ENCODE measurements at regions not wholly inside any gene's neighbourhood (a gene's known extent, or its start where the extent isn't known, plus 50 kb on each side); places are given as distances from the start of the nearest gene placed in this dataset.

DNA sequence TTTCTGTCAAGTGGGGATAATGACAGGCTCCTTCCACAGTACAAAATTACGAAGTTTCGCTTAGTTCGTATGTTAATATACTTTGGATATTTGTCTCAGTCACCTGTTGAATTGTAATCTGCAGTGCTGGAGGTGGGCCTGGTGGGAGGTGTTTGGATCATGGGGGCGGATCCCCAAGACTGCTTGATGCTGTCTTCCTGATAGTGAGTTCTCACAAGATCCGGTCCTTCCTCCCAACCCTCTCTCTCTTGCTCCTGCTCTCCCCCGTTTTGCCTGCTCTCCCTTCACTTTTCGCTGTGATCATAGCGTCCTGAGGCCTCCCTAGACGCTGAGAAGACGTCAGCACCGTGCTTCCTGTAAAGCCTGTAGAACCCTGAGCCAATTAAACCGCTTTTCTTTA, 97.1 kb upstream of the EPB41L3 start:
- no peak for DNase-seq (ENCODE audit: low read depth)

DNA sequence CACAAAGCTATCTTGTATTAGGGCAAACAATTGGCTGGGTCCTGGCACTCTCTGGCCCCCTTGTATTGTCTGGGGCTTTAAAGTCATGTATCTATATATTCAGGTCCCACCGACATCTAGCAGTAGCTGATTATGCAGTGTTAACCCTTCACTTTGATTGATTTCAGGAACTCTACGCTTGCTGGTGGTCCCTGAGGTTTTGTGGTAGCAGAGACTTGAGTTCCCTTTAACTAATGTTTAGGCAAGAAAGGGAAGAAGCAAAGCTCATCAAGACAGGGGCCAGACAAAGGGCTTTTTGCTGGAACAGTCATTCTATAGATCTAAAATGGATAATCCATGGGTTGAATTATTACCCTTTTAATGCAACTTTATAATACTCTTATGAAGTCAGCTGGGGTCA, 95.3 kb upstream of the EPB41L3 start:
- DNase-seq (ENCODE audit: low read depth): no peak

DNA sequence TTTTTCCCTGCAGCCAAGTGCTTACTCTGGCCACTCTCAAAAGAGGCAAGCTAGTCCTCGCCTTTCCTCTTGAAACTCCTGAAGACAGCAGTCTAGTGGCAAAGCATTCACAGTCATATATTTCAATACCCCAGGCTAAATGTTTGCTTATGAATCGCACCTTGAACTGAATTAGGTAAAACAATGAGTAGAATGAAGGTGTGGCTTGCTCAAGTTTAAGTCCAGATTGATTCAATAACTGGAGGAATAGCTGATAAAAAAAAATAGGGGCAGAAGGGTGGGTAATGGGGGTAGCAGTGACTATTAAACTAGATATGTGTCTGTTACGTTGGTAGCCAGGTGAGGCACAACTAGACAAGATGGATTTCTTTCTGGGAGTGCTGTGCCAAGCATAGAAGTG, 88.2 kb upstream of the EPB41L3 start:
- DNase-seq (ENCODE audit: low read depth): no peak

DNA sequence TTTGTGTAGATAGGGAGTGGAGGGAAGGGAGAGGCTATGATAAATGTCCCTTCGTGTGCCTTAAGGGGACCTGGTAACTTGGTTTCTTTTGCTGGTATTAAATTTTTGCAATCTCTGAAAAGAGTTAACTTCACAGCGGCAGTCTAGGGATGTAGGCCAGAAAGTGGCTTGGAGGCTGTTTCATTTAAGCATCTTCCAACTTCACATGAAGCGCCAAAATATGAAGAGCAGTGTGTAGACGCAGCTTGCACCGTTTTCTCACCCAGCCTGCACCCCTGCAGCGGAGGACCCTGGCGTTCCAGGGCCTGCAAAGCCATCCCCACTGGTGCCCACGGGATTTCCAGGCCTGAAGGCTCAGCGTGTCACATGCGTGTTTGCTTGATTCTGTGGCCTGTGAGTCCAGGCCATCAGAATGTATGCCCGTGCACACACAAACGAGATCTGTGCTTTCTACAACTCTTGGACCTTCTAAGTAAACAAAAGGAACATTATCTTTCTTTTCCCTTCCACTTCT, 87.2 kb upstream of the EPB41L3 start:
- no peak for DNase-seq (ENCODE audit: low read depth)

DNA sequence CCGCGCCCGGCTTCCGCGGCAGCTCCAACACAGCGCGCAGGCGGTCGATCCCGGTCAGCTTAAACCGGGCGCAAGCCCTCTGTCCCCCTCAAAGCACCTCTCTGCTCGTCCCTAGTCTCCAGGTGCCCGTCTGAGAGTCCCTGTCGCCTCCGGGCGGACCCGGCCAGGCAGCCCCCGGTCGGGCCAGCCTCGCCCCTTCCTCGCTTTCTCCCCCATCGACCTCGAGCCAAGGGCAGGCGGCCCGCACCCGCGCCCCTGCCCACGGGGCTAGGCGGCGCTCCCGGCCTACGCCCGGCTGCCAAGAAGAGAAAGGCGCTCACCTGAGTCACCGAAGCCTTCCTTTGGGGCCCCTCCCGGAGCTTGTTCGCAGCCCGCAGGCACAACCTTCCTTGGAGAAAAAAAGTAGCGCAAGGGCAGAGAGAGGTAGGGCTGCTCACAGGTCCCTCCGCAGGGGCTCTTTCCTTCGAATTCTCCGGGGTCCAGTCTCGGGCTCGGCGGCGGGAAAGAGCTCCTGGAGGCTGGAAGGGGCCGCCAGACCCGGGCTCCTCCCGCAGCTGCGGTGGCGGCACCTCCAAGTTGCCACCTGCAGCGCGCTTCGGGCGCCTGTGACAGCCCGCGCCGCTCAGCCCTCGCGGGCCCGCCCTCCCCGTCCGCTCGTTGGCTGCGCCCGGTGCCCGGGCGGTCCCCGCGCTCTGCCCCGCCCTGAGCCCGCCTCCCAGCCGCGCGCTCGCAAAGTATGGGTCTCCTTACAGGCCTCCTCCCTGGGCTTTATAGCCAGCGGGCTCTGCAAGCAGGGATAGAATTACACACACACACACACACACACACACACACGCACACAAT, 86.5 kb upstream of the EPB41L3 start:
- DNase-seq (ENCODE audit: low read depth): no peak

DNA sequence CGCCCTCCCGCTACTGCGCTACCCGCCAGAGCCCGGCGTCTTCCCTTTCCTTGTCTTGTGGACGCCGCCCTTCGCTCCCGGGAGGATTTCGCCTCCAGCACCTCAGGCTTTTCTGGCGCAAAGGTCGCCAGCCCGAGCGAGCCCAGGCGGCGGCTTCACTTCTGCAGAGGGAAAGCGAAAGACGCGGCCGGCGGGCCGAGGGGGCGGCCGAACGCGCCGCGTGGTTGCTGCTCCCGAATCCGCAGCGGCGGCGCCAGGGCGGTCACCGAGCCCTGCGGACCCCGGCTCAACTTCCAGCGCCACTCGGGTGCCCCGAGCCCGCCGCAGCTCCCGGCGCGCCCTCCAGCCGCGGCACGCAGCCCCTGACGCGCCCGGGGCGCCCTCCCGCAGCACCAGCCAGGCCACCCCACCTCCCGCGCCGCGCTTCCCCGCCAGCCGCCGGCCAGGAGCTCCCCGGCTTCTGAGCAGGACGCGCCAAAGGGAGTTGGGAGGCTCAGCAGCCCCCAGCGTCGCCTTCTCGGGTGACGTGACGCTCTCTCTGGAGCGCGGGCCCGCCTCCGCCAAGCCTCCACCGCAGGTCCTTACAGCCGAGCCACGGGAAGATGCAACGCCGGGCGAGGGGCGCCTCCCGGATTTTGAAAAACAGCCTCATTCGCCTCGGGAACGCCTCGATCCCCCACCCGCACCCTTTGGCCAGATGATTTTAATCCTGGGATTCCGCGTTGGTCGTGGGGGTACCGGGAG, 84.9 kb upstream of the EPB41L3 start:
- DNase-seq (ENCODE audit: low read depth): no peak

DNA sequence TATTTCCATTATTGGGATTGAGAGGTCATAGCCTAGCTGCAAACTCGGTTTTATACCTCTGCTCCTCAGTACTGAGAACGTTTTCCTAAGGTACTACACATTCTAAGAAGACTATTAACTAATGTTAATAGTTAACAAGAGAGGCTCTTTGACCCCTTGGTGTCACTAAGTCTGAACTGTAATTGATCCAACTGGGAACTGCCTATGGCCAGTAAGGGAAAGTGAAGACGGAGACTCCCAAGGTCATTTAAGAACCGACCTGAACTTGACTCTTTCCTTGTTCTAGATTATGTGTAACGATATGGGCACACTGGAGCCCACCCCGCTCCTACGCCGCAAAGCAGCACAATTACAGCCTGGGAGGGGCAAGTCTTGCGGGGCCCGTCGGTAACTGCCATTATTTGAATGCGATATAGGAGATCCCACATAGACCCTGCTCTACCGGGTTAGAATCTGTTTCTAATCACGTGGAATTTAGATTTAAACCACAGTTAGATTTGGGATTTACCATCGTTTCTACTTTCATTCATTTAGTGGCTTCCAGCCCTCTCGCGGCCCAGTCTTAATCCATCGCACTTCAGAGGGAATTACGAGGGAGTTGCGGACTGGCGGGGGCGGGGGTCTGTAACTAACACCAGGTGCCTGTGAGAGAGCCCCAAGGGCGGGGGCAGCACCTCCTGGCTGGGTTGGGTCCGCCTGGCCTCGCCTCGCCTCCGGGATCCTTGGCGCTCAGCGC, 84.1 kb upstream of the EPB41L3 start:
- no peak for DNase-seq (ENCODE audit: low read depth)

DNA sequence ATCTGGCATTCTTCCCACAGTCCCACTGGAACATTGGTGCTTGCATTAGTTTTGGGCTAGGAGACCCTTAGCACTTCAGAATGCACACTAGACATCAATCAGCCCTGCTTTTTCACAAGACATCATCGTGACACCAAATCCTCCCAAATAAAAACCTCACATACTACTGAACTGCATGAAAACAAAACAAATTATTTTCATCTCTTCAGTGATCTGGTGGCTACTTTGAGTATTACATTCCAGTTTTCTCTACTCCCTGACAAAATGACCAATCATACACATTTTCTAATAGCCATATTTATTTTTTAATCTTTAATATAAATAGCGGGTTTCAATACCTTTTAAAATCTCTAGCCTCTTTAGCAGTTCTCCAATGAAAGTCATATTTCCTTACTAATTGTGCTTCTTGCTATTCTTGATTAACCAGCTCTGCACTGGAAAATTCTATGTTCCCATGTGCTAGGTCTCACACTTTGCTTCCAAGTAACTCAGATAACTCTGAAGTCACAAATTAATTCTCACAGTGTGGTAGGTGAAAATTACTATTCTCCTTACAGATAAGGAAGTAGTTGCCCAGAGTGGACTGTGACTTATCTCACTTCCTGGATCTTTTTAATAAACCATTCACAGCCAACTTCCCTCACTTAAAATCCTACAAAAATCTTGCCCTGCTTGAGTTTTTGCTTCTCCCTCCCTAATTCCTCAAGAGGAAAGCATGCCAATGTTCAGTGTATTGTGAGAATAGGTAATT, 82.5 kb upstream of the EPB41L3 start:
- no peak for DNase-seq (ENCODE audit: low read depth)

DNA sequence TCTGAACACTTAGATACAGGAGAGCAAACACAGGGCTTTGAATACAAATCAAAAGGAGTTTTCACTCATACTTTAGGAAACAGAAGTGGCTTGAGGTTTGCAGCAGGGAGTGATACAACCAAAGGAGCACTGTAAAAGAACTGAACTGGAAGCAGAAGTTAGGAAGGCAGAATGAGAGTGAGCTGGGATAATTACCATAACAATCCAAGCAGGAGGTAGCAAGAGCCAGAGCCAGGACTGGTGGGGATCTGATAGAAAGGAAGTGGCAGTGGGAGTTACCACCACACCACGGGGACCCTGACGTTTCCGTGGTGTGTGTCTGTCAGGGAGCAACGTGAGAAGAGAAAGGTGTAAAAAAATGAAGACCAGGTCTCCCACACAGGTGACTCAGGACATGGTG, 81.3 kb upstream of the EPB41L3 start:
- DNase-seq (ENCODE audit: low read depth): no peak

DNA sequence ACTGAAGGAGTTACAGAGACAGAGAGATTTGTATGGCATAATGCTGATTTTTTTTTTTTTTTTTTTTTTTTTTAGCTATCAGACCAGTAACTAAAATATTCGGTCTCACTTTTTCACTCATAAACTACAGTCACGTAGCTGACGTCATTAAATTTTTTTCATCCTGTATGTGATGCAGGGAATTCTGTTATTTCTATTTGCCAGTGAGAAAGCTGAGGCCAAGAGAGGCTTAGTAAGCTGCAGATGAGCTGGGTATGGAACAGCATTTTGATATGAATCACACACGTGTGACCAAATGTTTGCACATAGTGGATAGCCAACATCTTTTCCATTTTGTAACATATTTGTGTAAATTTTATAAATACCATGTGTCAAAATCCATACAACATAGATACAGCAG, 79.1 kb upstream of the EPB41L3 start:
- no peak for DNase-seq (ENCODE audit: low read depth)

DNA sequence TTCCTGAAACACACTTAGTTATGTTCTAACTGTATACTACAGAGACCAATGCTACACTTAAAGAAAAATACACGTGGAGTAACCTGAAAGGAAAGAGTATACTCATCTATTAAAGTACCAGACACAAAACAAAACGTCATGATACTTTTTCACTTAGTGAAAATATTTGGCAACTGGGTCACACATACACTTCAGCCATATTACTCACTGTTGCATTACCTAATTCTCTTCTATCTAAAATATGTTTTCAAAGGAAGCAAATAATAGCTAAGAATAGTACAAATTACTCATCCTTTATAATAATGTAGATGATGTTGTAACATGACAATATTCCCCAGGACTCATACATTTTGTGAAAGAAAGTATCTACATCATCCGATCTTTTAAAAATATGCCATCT, 76.5 kb upstream of the EPB41L3 start:
- peak; percentile 37 for DNase-seq (ENCODE audit: low read depth)

DNA sequence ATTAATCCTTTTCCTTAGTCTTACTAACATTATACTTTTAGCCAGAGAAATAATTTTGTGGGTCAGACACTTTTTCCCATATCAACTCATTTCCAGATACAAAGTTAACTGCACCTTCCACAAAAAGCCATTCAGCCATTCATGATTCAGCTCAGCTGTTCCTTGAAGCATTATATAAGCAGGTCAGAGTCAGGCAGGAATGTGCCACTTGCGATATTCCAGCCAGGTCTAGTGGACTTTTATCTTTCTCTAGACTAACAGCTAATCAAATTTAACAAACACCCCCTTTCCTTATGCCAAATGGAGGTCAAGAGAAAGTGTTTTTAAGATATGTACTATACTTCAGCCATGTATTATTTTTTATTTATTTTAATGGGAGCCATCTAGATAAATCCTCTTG, 75.6 kb upstream of the EPB41L3 start:
- no peak for DNase-seq (ENCODE audit: low read depth)

DNA sequence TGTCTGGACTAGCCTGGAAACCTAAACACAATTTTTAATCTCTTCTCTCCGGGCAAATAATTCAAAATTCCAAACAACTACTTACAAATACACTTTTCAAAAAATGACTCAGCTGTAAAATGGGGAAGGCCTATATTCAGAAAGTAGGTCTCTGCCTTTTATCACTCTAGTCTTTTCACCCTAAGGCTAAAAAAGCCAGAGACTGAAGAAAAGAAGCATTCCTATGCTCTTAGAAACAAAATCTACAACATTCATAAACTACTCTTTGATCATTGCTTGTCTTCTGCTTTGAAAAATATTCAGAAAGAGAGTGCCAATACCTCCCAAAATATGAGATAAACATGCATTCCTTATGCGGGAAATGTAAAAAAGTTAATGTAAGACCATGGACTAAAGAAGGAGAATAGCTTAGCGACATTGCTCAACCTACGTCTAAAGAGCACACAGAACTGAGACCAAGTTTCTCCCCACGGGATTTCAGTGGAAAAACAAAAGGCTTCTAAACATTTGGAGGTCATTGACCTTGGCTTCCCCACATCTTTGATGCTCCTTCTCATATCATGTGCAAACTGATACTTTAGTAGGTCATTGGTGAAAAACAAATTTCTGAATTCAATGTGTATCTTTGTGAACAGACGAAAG, 74.4 kb upstream of the EPB41L3 start:
- DNase-seq (ENCODE audit: low read depth): no peak

DNA sequence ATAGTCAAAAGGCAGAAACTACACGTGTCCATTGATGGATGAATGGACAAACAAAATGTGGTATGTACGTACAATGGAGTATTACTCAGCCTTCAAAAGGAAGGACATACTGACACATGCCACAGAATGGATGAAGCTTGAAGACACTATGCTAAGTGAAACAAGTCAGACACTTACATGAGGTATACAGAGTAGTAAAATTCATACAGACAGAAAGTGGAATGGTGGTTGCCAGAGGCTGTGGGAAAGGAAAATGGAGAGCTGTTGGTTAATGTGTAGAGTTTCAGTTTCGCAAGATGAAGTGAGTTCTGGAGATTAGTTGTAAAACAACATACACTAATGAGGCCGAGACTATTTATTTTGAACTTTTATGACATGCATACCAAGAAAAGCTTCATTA, 67.4 kb upstream of the EPB41L3 start:
- no peak for DNase-seq (ENCODE audit: low read depth)

DNA sequence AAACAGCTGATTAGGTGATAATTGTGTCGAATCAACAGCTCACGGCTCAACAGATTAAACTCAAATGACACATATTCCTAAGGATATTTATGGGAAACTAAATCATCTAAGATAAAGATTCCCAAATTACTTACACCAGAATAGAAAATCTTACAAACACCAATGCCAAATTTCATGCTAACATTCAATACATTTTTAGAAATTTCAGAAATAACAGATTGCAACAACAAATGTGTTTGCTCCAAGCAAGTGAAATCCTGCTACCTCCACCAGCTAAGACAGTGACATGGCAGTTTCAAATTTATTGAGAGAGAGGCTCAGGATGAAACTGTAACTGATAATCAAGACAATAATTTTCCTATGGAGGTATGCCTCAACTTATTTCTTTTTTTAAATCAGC, 65.0 kb upstream of the EPB41L3 start:
- DNase-seq (ENCODE audit: low read depth): no peak

DNA sequence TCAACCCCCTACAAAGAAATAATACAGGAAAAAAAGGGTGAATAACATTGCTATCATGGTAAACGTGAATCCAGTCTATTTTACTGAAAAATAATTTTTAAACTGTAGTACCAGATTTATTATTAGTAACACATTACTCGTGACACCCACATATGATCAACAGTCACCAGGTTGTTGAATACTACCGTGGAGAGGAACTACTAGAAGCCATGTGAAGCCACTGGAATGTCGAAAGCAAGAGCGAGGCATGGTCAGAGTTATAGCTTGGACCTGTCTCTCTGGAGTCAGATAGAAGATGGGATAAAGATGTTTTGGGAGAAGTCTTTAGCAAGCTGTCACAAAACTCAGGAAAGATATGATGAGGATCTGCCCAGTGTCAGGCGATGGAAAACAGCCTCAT, 63.2 kb upstream of the EPB41L3 start:
- no peak for DNase-seq (ENCODE audit: low read depth)

DNA sequence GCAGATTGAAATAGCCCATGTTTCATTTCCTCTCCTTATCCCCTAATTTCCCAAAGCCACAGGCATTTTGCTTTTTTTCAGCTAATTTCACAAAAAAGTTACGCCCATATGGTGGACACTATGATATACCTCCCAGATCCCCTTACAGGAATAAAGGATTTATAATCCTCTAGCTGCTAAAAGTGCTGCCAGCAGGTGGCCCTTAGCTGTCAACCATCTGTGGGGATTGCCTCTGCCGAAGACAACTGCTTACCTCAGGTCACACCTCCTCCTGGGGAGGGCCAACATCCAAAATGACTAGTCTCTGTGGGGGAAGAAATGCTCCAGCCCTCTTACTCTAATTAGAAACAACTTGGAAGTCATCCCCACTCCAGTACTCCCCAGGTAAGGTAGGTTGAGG, 61.0 kb upstream of the EPB41L3 start:
- no peak for DNase-seq (ENCODE audit: low read depth)

DNA sequence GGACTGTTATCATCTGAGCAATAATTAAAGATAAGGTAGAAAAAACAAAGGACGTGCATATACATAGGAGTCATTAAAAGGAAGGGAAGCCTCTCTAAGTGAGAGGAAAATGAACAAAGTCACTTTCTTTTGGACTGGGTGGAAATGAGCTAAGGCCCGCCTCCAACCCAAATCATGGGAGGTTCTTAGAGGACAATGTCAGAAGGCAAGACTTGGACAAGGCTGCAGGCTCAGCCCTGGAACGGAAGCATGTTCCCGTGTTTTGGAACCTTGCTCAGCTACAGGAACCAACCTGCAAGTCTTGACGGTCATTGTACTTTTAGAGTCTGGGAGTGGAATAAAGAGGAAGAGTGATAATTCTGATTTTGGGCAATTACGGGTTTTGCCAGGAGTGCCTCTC, 59.4 kb upstream of the EPB41L3 start:
- DNase-seq (ENCODE audit: low read depth): no peak

DNA sequence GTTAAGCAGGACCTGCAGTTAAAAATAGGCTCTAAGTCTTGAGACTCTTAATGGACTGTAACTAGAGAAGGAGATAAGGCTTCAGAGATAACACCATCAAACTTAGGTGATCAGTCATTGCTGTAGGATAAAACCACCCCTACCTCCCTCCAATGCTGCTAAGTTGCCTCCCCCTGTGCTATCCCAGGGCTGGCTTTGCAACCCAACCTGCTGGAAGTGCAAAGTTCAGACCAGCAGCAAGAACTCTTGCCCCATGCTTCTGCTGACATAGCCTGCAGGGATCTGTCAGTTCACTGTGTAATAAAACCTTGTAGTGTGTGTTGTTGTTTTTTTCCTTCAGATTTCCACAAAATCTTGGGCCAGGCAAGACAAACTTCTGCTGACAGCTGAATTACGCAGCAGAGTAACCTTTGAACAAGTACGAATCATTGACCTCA, 57.4 kb upstream of the EPB41L3 start:
- no peak for DNase-seq (ENCODE audit: low read depth)

DNA sequence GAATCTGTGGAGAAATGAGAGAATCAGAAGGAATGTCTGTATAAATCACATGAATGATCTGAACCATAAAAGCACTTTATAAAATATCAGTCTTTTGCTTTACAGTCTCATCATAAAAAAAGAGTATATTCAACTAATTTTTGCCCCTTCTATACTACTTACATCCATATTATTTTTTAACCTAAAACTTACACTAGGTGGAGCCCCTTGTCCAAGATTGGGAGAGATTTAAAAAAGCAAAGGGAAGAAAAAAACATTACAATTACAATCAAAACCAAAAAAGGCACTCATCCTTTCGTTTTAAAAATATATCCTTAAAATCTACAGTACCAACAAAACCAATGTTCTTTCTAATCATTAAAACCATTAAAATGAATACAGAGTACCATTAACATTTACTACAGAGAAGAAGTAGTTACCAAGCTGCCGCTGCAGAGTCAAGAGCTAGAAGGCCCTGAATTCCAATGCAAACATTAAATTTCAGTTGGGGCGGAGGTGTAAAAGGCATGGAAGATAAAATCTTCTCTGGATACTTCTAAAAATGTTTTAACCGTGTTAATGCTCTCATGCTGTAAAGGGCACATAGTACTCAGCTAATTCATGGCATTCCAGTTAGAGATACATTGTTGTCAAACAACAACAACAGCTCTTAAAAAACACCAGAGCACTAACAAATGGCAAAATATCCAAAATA, 56.7 kb upstream of the EPB41L3 start:
- DNase-seq (ENCODE audit: low read depth): no peak

DNA sequence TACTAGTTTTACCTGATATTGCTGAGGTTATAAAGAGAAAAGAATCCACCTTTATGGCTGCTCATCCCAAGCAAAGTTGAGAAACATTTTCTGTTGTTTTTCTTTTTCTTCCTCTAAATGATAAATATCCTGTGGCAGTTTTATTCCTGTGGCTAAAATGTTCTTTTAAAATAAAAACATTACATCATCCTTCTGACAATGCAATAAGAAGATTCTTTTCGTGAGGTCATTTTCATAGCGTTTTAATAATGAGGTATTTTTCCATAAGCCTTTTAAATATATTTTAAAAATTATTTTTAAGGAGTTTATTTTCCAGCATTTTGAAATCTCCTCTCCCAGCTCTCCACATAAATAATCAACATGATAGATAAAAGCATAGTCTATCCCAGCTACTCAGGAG, 52.8 kb upstream of the EPB41L3 start:
- DNase-seq (ENCODE audit: low read depth): no peak

Data from HS-5 (cell line).